G401 (cell line): ENCODE measurements at regions not wholly inside any gene's neighbourhood (a gene's known extent, or its start where the extent isn't known, plus 50 kb on each side); places are given as distances from the start of the nearest gene placed in this dataset.

Experiments
- DNase-seq: peaks from one replicate; pipeline ENCODE4 v3.0.0-alpha.2; 2015; ENCODE audit warnings: low spot score
- in situ Hi-C: cut with HindIII; loops from 2 replicates; pipeline ENCODE4 v1.10.0; 2016; ENCODE audit warnings: low sequenced_read_pairs, mixed read lengths

- in situ Hi-C loops, result no loop called here
- no peak for DNase-seq
These were observed 326.6 kb downstream of the ENC1 start for GRCh38 chr5:74313896-74314295.

GRCh38 chr5:74312746-74313145 is 327.8 kb downstream of the ENC1 start:
- no peak for DNase-seq
- in situ Hi-C loops, result no loop called here

GRCh38 chr5:74311961-74312360 is 328.6 kb downstream of the ENC1 start:
- in situ Hi-C loops, result no loop called here
- no peak for DNase-seq

- in situ Hi-C loops, result no loop called here
- no peak for DNase-seq
These were observed 329.3 kb downstream of the ENC1 start for GRCh38 chr5:74310997-74311930.

GRCh38 chr5:74310386-74310785 is 330.1 kb downstream of the ENC1 start:
- in situ Hi-C loops, result no loop called here

GRCh38 chr5:74309050-74309449 is 331.5 kb downstream of the ENC1 start:
- in situ Hi-C loops, result no loop called here
- no peak for DNase-seq

More at GRCh38 chr5:74310386-74310785, 330.1 kb downstream of the ENC1 start:
- no peak for DNase-seq

GRCh38 chr5:74306845-74307244 is 333.7 kb downstream of the ENC1 start:
- in situ Hi-C loops, result no loop called here
- no peak for DNase-seq

- in situ Hi-C loops, result no loop called here
- DNase-seq, result no peak
These were observed 336.0 kb downstream of the ENC1 start for GRCh38 chr5:74304536-74304935.

GRCh38 chr5:74303578-74303977 is 336.9 kb downstream of the ENC1 start:
- no peak for DNase-seq
- in situ Hi-C loops, result no loop called here

GRCh38 chr5:74301576-74301975 is 339.0 kb downstream of the ENC1 start:
- in situ Hi-C loops, result no loop called here
- no peak for DNase-seq

- in situ Hi-C loops, result no loop called here
- no peak for DNase-seq
These were observed 339.6 kb downstream of the ENC1 start for GRCh38 chr5:74300808-74301389.

GRCh38 chr5:74299833-74300232 is 340.7 kb downstream of the ENC1 start:
- no peak for DNase-seq
- in situ Hi-C loops, result no loop called here

- DNase-seq, result no peak
- in situ Hi-C loops, result no loop called here
These were observed 343.7 kb downstream of the ENC1 start for GRCh38 chr5:74296685-74297408.

- no peak for DNase-seq
- in situ Hi-C loops, result no loop called here
These were observed 344.9 kb downstream of the ENC1 start for GRCh38 chr5:74295676-74296075.

GRCh38 chr5:74295141-74295540 is 345.4 kb downstream of the ENC1 start:
- no peak for DNase-seq
- in situ Hi-C loops, result no loop called here

GRCh38 chr5:74294231-74294705 is 346.3 kb downstream of the ENC1 start:
- in situ Hi-C loops, result no loop called here
- no peak for DNase-seq

- in situ Hi-C loops, result no loop called here
These were observed 347.3 kb downstream of the ENC1 start for GRCh38 chr5:74293182-74293581.

GRCh38 chr5:74290634-74291241 is 349.8 kb downstream of the ENC1 start:
- in situ Hi-C loops, result no loop called here
- DNase-seq, result no peak

More at GRCh38 chr5:74293182-74293581, 347.3 kb downstream of the ENC1 start:
- DNase-seq, result no peak

- in situ Hi-C loops, result no loop called here
- DNase-seq, result no peak
These were observed 350.8 kb downstream of the ENC1 start for GRCh38 chr5:74289691-74290090.
